ENCODE measurements at regions not wholly inside any gene's neighbourhood (a gene's known extent, or its start where the extent isn't known, plus 50 kb on each side); places are given as distances from the start of the nearest gene placed in this dataset.

- H3K36me3 ChIP-seq (ENCODE audit: low read length) = no peaks in the 10 kb centered on the region
- no peaks in the 10 kb centered on the region for H4K20me1 ChIP-seq (ENCODE audit: low read depth, low read length)
- H3K27me3 ChIP-seq (ENCODE audit: low read length) = no peaks in the 10 kb centered on the region
- H3F3A ChIP-seq (ENCODE audit: insufficient read depth) = no peaks in the 10 kb centered on the region
- no peaks in the 10 kb centered on the region for H3K79me2 ChIP-seq (ENCODE audit: insufficient read depth, low read length)
- H3K9me3 ChIP-seq (ENCODE audit: insufficient read depth, low read length) = no peaks in the 10 kb centered on the region
- H3K4me2 ChIP-seq (ENCODE audit: low read depth, low read length, poor library complexity, severe bottlenecking) = no peak overlapping the region
- no peak overlapping the region for H3K4me3 ChIP-seq (ENCODE audit: insufficient read depth, low read length, poor library complexity, severe bottlenecking)
- no peak for TF ChIP-seq CTCF (IDR thresholded peaks at IDR 0.05; ENCODE audit: insufficient read depth, low read length, poor library complexity, severe bottlenecking)
- TF ChIP-seq EZH2phosphoT487 (conservative IDR thresholded peaks at IDR 0.05; ENCODE audit: low read length) = no peak
- H3K9ac ChIP-seq (ENCODE audit: low read length) = no peak overlapping the region
- H2AFZ ChIP-seq (ENCODE audit: low read depth, low read length, severe bottlenecking) = no peak overlapping the region
- no peak overlapping the region for H3K27ac ChIP-seq (ENCODE audit: low read depth, low read length)
- H3K9me2 ChIP-seq (replicated peaks; ENCODE audit: insufficient read depth, low read length) = no peaks in the 10 kb centered on the region
Measured at GRCh38 chr10:2236876-2237275, 499.6 kb upstream of the ADARB2 start.

GRCh38 chr10:2232479-2232878, 495.2 kb upstream of the ADARB2 start:
- Histone ChIP-seq H3K9me3 (ENCODE audit: insufficient read depth, low read length) (no peaks in the 10 kb centered on the region), H3K36me3 (ENCODE audit: low read length) (no peaks in the 10 kb centered on the region), H4K20me1 (ENCODE audit: low read depth, low read length) (no peaks in the 10 kb centered on the region), H2AFZ (ENCODE audit: low read depth, low read length, severe bottlenecking) (no peak overlapping the region), H3K27me3 (ENCODE audit: low read length) (no peaks in the 10 kb centered on the region), H3K4me2 (ENCODE audit: low read depth, low read length, poor library complexity, severe bottlenecking) (no peak overlapping the region), H3K4me3 (ENCODE audit: insufficient read depth, low read length, poor library complexity, severe bottlenecking) (no peak overlapping the region), H3F3A (ENCODE audit: insufficient read depth) (no peaks in the 10 kb centered on the region), H3K9me2 (replicated peaks; ENCODE audit: insufficient read depth, low read length) (no peaks in the 10 kb centered on the region), H3K27ac (ENCODE audit: low read depth, low read length) (no peak overlapping the region), H3K9ac (ENCODE audit: low read length) (no peak overlapping the region), H3K79me2 (ENCODE audit: insufficient read depth, low read length) (no peaks in the 10 kb centered on the region)
- TF ChIP-seq EZH2phosphoT487 (conservative IDR thresholded peaks at IDR 0.05; ENCODE audit: low read length) (no peak), CTCF (IDR thresholded peaks at IDR 0.05; ENCODE audit: insufficient read depth, low read length, poor library complexity, severe bottlenecking) (no peak)

- H3K4me3 ChIP-seq (ENCODE audit: insufficient read depth, low read length, poor library complexity, severe bottlenecking) = no peak overlapping the region
- no peaks in the 10 kb centered on the region for H3F3A ChIP-seq (ENCODE audit: insufficient read depth)
- no peaks in the 10 kb centered on the region for H3K9me2 ChIP-seq (replicated peaks; ENCODE audit: insufficient read depth, low read length)
- H3K27ac ChIP-seq (ENCODE audit: low read depth, low read length) = no peak overlapping the region
- H4K20me1 ChIP-seq (ENCODE audit: low read depth, low read length) = no peaks in the 10 kb centered on the region
- TF ChIP-seq EZH2phosphoT487 (conservative IDR thresholded peaks at IDR 0.05; ENCODE audit: low read length) (no peak), CTCF (IDR thresholded peaks at IDR 0.05; ENCODE audit: insufficient read depth, low read length, poor library complexity, severe bottlenecking) (no peak)
- H3K4me2 ChIP-seq (ENCODE audit: low read depth, low read length, poor library complexity, severe bottlenecking) = no peak overlapping the region
- H3K27me3 ChIP-seq (ENCODE audit: low read length) = no peaks in the 10 kb centered on the region
- H2AFZ ChIP-seq (ENCODE audit: low read depth, low read length, severe bottlenecking) = no peak overlapping the region
- H3K9ac ChIP-seq (ENCODE audit: low read length) = no peak overlapping the region
- no peaks in the 10 kb centered on the region for H3K36me3 ChIP-seq (ENCODE audit: low read length)
- H3K79me2 ChIP-seq (ENCODE audit: insufficient read depth, low read length) = no peaks in the 10 kb centered on the region
- no peaks in the 10 kb centered on the region for H3K9me3 ChIP-seq (ENCODE audit: insufficient read depth, low read length)
Measured at GRCh38 chr10:2230478-2230877, 493.2 kb upstream of the ADARB2 start.

All from SU-DHL-6 (cell line).